ENCODE measurements at regions not wholly inside any gene's neighbourhood (a gene's known extent, or its start where the extent isn't known, plus 50 kb on each side); places are given as distances from the start of the nearest gene placed in this dataset.

DNA sequence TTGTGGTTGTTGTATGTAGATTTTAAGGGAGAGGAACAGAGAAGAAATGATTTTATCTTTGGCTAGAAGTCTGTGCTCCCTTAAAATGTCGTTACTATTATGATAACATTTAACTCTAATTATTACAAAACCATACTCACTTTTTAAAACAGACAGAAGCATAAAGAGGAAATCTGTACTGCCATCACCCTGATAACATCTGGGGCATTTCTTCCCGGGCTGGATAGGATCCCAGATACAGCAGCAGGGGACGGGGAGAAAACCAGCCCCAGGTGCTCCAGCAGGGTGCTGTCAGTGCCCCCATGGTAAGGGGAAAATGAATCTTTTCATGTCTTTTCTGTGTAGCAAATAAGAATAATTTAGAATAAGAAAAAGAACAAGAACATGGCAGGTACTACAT, 139.4 kb upstream of the IRX6 start:
- TF ChIP-seq, protein P1, sequence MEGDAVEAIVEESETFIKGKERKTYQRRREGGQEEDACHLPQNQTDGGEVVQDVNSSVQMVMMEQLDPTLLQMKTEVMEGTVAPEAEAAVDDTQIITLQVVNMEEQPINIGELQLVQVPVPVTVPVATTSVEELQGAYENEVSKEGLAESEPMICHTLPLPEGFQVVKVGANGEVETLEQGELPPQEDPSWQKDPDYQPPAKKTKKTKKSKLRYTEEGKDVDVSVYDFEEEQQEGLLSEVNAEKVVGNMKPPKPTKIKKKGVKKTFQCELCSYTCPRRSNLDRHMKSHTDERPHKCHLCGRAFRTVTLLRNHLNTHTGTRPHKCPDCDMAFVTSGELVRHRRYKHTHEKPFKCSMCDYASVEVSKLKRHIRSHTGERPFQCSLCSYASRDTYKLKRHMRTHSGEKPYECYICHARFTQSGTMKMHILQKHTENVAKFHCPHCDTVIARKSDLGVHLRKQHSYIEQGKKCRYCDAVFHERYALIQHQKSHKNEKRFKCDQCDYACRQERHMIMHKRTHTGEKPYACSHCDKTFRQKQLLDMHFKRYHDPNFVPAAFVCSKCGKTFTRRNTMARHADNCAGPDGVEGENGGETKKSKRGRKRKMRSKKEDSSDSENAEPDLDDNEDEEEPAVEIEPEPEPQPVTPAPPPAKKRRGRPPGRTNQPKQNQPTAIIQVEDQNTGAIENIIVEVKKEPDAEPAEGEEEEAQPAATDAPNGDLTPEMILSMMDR (IDR thresholded peaks at IDR 0.05): no peak
- TF ChIP-seq ZFX (IDR thresholded peaks at IDR 0.05; ENCODE audit: borderline replicate concordance): no peak

Measured in 22Rv1 (cell line).